K562 (cell line): ENCODE measurements at regions not wholly inside any gene's neighbourhood (a gene's known extent, or its start where the extent isn't known, plus 50 kb on each side); places are given as distances from the start of the nearest gene placed in this dataset.

Experiments used
- ATAC-seq: fragments of 200-7000 bp; cut with Tn5 transposase; 3 replicates; pipeline ENCODE4 v1.9.1; 2020; ENCODE audit warnings: moderate library complexity
- BruUV-seq: library from RNA; stranded (reverse); fragments of 400-500 nt; replicated peaks from 2 replicates; lab custom pipeline; 2021; lab: Mats Ljungman, UMichigan
- CTCF ChIA-PET: fragments of 300-600 bp; formaldehyde crosslinking; extraction: SDS; loops from one replicate; lab custom pipeline; 2021; ENCODE audit warnings: low intra/inter-chr PET ratio; lab: Yijun Ruan, JAX
- POLR2A ChIA-PET: fragments of 300-600, 350-650 bp; sonication (Branson Sonifier 250); formaldehyde crosslinking; extraction: SDS; loops from one replicate; lab custom pipeline; 2021; ENCODE audit warnings: antibody characterized with exemption, inconsistent platforms; lab: Yijun Ruan, JAX
- DNase-seq, 4 experiments: peaks; one replicate each; pipeline versions ENCODE4 v3.0.0 to v3.0.0-alpha.2; 2011 to 2018; ENCODE audit warnings: low spot score in 3 of 4, mixed read lengths in 3 of 4; ENCODE audit errors: extremely low read depth in 1 of 4
- FAIRE-seq: peaks from 2 replicates; lab custom pipeline; 2011; peaks lifted over from hg19 to GRCh38; lab: Jason Lieb, UNC
- H2AFZ ChIP-seq: 2 replicates; pipeline ENCODE4 v1.6.0; 2011; ENCODE audit warnings: low read depth, low read length, control low read depth, inconsistent platforms
- H3K27ac ChIP-seq: fragments of 200-600 bp; 3 replicates; pipeline ENCODE4 v1.8.0; 2011; ENCODE audit warnings: low read depth, mild to moderate bottlenecking, control low read depth, inconsistent platforms, low read length, moderate library complexity, mixed read lengths; ENCODE audit errors: extremely low read depth
- H3K27me3 ChIP-seq, 2 experiments: fragments of 300-600 bp in 1 of 2; 2 replicates in 1 of 2; 3 replicates in 1 of 2; pipeline versions ENCODE4 v1.6.0 to v1.8.0; 2011; ENCODE audit warnings: inconsistent platforms in 2 of 2, low read length in 2 of 2, mild to moderate bottlenecking in 1 of 2, mixed read lengths in 1 of 2, moderate library complexity in 1 of 2; ENCODE audit not compliant: control insufficient read depth in 2 of 2, insufficient read depth in 2 of 2
- H3K36me3 ChIP-seq: fragments of 300-600 bp; 3 replicates; pipeline ENCODE4 v1.8.0; 2011; ENCODE audit warnings: mild to moderate bottlenecking, low read length, inconsistent platforms; ENCODE audit not compliant: control insufficient read depth, insufficient read depth
- H3K4me1 ChIP-seq, 2 experiments: fragments of 200-600 bp in 1 of 2; replicated peaks in 1 of 2; 2 replicates in 1 of 2; 3 replicates in 1 of 2; pipeline versions ENCODE4 v1.5.1 to v1.8.0; 2011; ENCODE audit warnings: inconsistent platforms in 2 of 2, low read length in 2 of 2, mild to moderate bottlenecking in 1 of 2, mixed read lengths in 1 of 2, moderate library complexity in 1 of 2; ENCODE audit not compliant: control insufficient read depth in 2 of 2, insufficient read depth in 2 of 2
- H3K4me2 ChIP-seq: 2 replicates; pipeline ENCODE4 v1.6.1; 2011; ENCODE audit warnings: low read length, control low read depth, inconsistent platforms, mixed read lengths; ENCODE audit not compliant: insufficient read depth
- H3K4me3 ChIP-seq: fragments of 200-600 bp; sonication (generic), shearing (Covaris generic); 2 replicates; pipeline ENCODE4 v1.5.1; 2016; ENCODE audit warnings: control low read depth, inconsistent platforms
- H3K79me2 ChIP-seq: fragments of 200-600 bp; 3 replicates; pipeline ENCODE4 v1.8.0; 2011; ENCODE audit warnings: low read length, inconsistent platforms; ENCODE audit not compliant: control insufficient read depth, insufficient read depth
- H3K9ac ChIP-seq, 2 experiments: 2 replicates each; pipeline versions ENCODE4 v1.6.0 to v1.6.1; 2011; ENCODE audit warnings: low read depth in 2 of 2, low read length in 2 of 2, control low read depth in 1 of 2, inconsistent platforms in 1 of 2, mild to moderate bottlenecking in 1 of 2, mixed read lengths in 1 of 2; ENCODE audit not compliant: insufficient read depth in 1 of 2
- H3K9me1 ChIP-seq: one replicate; pipeline ENCODE4 v1.6.0; 2011; ENCODE audit warnings: inconsistent platforms, mild to moderate bottlenecking, low read length, moderate library complexity; ENCODE audit not compliant: control insufficient read depth, insufficient read depth
- H3K9me3 ChIP-seq: replicated peaks from 2 replicates; pipeline ENCODE4 v1.5.1; 2011; ENCODE audit warnings: low read depth, low read length, inconsistent platforms; ENCODE audit not compliant: control insufficient read depth, insufficient read depth
- H4K20me1 ChIP-seq: replicated peaks from 2 replicates; pipeline ENCODE4 v1.6.1; 2011; ENCODE audit warnings: low read length, inconsistent platforms, mixed read lengths; ENCODE audit not compliant: control insufficient read depth, insufficient read depth
- CSDE1 ChIP-seq, 2 experiments: fragments of 450-650 bp; IDR thresholded peaks; 2 replicates each; pipeline ENCODE4 v1.6.1; 2016; ENCODE audit warnings: mild to moderate bottlenecking in 1 of 2
- ELF2 ChIP-seq: fragments of 250-450 bp; sonication (Bioruptor Pico); IDR thresholded peaks from 2 replicates; pipeline ENCODE4 v1.5.0; 2021; ENCODE audit warnings: mild to moderate bottlenecking
- EP400 ChIP-seq: fragments of 450-650 bp; IDR thresholded peaks from 2 replicates; pipeline ENCODE4 v1.6.1; 2017; ENCODE audit warnings: antibody characterized with exemption, mild to moderate bottlenecking, moderate library complexity
- FOSL1 ChIP-seq: fragments of 200-800 bp; sonication (Bioruptor generic); conservative IDR thresholded peaks from 2 replicates; pipeline ENCODE4 v1.6.1; 2016; ENCODE audit warnings: missing genetic modification characterization, missing compliant biosample characterization
- LARP7 ChIP-seq: fragments of 450-650 bp; IDR thresholded peaks from 2 replicates; pipeline ENCODE4 v1.6.1; 2016
- MTA3 ChIP-seq: fragments of 450-650 bp; formaldehyde crosslinking; IDR thresholded peaks from 2 replicates; pipeline ENCODE4 v1.6.1; 2017; ENCODE audit warnings: mild to moderate bottlenecking, borderline replicate concordance
- NCOA4 ChIP-seq: fragments of 450-650 bp; IDR thresholded peaks from 2 replicates; pipeline ENCODE4 v1.6.1; 2018; ENCODE audit warnings: mild to moderate bottlenecking; ENCODE audit not compliant: partially characterized antibody
- OTX1 ChIP-seq: fragments of 450-650 bp; formaldehyde crosslinking; IDR thresholded peaks from 2 replicates; pipeline ENCODE4 v1.4.0; 2022; ENCODE audit warnings: mild to moderate bottlenecking
- POLR2AphosphoS2 ChIP-seq: IDR thresholded peaks from 2 replicates; pipeline ENCODE4 v1.6.1; 2012; ENCODE audit warnings: low read length, improper control_type of control experiment
- SMAD1 ChIP-seq: fragments of 150-350 bp; IDR thresholded peaks from 2 replicates; pipeline ENCODE4 v1.6.1; 2014; ENCODE audit warnings: low read length, low read depth; ENCODE audit not compliant: partially characterized antibody
- SMAD2 ChIP-seq: fragments of 150-350 bp; IDR thresholded peaks from 2 replicates; pipeline ENCODE4 v1.6.1; 2014; ENCODE audit warnings: low read depth, mild to moderate bottlenecking, low read length
- SMARCE1 ChIP-seq: fragments of 450-650 bp; IDR thresholded peaks from 2 replicates; pipeline ENCODE4 v1.7.1; 2016; ENCODE audit warnings: mild to moderate bottlenecking
- SREBF2 ChIP-seq: sonication (generic); formaldehyde crosslinking; IDR thresholded peaks from 2 replicates; pipeline ENCODE4 v1.4.0; 2020; ENCODE audit warnings: mild to moderate bottlenecking, missing genetic modification reagents
- STAG1 ChIP-seq: sonication (generic); formaldehyde crosslinking; IDR thresholded peaks from 2 replicates; pipeline ENCODE4 v1.5.0; 2020; ENCODE audit warnings: missing genetic modification reagents, borderline replicate concordance
- ZNF121 ChIP-seq: sonication (generic); formaldehyde crosslinking; conservative IDR thresholded peaks from 2 replicates; pipeline ENCODE4 v1.8.0; 2022; ENCODE audit warnings: missing genetic modification reagents
- ZNF444 ChIP-seq: fragments of 250-450 bp; sonication (Bioruptor Pico); IDR thresholded peaks from 2 replicates; pipeline ENCODE4 v1.4.0; 2020; ENCODE audit warnings: mild to moderate bottlenecking, moderate library complexity
- WGBS: fragments of 100-300 bp; shearing (Covaris generic); methylation state at CpG from one replicate; pipeline ENCODE4 v1.1.6; 2016; ENCODE audit warnings: low coverage, mixed read lengths; ENCODE audit not compliant: insufficient coverage; ENCODE audit errors: missing lambda C conversion rate; 5-methylcytosine and 5-hydroxymethylcytosine counted together
- in situ Hi-C: fragments of 300-500 bp; cut with MboI; formaldehyde crosslinking; loops from 4 replicates; pipeline ENCODE4 v1.15.0; 2018; ENCODE audit warnings: inconsistent platforms, mixed read lengths
- intact Hi-C: fragments of 100-400 bp; cut with micrococcal nuclease; formaldehyde crosslinking; loops from 2 replicates; pipeline ENCODE4 v1.14.2; 2022
- TF ChIP-seq, protein P1 (sequence below): fragments of 450-650 bp; IDR thresholded peaks from 2 replicates; pipeline ENCODE4 v1.6.1; 2017; ENCODE audit warnings: mild to moderate bottlenecking, moderate library complexity
- TF ChIP-seq, protein P2 (sequence below): fragments of 250-450 bp; sonication (Bioruptor Pico); IDR thresholded peaks from 2 replicates; pipeline ENCODE4 v1.4.0; 2020; ENCODE audit warnings: borderline replicate concordance

DNA sequence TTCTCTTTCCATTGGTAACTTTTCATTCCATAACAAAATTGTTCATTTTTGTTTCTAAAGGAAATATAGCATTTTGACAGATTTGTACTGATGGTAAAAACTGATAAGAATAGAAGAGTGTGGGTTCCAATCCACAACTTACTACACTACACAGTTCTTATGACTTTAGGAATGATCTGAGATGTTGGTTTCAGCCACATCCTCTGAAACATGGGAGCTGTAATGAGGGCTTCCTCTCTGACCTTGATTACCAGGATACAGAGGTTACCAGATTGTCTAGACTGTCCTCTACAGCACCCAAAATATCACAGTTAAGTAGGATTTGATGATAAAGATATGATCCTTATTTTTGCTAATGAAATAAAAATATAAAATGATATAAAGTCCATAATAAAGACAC lies 1184.6 kb downstream of the FLRT2 start:
- ATAC-seq: no peak
- FAIRE-seq: no peak
- Histone ChIP-seq H3K9me3 (no peaks in the 10 kb centered on the region), H2AFZ (no peak overlapping the region), H3K27ac (no peak overlapping the region), H4K20me1 (no peaks in the 10 kb centered on the region), H3K9ac (no peak overlapping the region), H3K9me1 (no peaks in the 10 kb centered on the region), H3K36me3 (no peaks in the 10 kb centered on the region), H3K4me1 (no peaks in the 10 kb centered on the region), H3K79me2 (no peaks in the 10 kb centered on the region), H3K4me2 (no peak overlapping the region), H3K4me3 (no peak overlapping the region), H3K27me3 (no peaks in the 10 kb centered on the region)
- ChIA-PET CTCF (no interaction called here), POLR2A (interaction anchor here (0.6 kb wide), 1 partner anchor 480 kb away, joined by 3 read pairs; no protein-coding TSS in a partner anchor)
- BruUV-seq: no TSS peak
- no peak for DNase-seq
- in situ Hi-C loops: no loop called here
- intact Hi-C loops: no loop called here
- TF ChIP-seq ZNF121 (CRISPR knock-in tag): no peak
- TF ChIP-seq SREBF2 (CRISPR knock-in tag): no peak
- TF ChIP-seq CSDE1 (IDR thresholded peaks at IDR 0.05): no peak
- TF ChIP-seq LARP7: no peak
- TF ChIP-seq ZNF444: no peak
- TF ChIP-seq FOSL1 (tag): no peak
- TF ChIP-seq SMAD1: no peak

DNA sequence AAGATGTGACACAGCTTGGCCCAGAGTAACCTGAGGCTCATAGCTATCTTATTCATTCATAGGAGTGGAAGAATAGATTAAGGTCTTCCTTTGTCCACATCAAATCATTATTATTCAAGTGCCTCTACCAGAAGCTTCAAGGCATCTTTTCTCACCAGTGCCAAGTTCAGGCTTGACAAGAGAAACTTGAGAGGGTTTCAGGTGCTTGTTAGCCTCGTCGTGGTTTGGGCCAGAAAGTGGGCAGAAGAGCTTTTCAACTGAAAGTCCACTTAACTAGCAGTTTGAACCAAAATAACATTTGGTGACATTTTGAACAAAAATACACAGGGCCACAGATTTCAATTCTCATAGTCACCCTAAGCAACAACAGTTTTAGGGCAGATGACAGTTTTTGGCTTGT lies 1184.2 kb downstream of the FLRT2 start:
- FAIRE-seq (no peak), ATAC-seq (no peak), DNase-seq (no peak)
- Histone ChIP-seq H4K20me1 (no peaks in the 10 kb centered on the region), H3K4me3 (no peak overlapping the region), H3K9me1 (no peaks in the 10 kb centered on the region), H3K4me1 (no peaks in the 10 kb centered on the region), H3K27ac (no peak overlapping the region), H2AFZ (no peak overlapping the region), H3K79me2 (no peaks in the 10 kb centered on the region), H3K27me3 (no peaks in the 10 kb centered on the region), H3K4me2 (no peak overlapping the region), H3K36me3 (no peaks in the 10 kb centered on the region), H3K9ac (no peak overlapping the region), H3K9me3 (no peaks in the 10 kb centered on the region)
- no CpG with 5 or more reads among the region's 2 CpGs for WGBS
- POLR2A ChIA-PET: interaction anchor here (0.6 kb wide), 1 partner anchor 479 kb away, joined by 3 read pairs; no protein-coding TSS in a partner anchor
- in situ Hi-C loops: no loop called here
- intact Hi-C loops: no loop called here
- CTCF ChIA-PET: no interaction called here
- BruUV-seq: no TSS peak
- TF ChIP-seq, protein P1, sequence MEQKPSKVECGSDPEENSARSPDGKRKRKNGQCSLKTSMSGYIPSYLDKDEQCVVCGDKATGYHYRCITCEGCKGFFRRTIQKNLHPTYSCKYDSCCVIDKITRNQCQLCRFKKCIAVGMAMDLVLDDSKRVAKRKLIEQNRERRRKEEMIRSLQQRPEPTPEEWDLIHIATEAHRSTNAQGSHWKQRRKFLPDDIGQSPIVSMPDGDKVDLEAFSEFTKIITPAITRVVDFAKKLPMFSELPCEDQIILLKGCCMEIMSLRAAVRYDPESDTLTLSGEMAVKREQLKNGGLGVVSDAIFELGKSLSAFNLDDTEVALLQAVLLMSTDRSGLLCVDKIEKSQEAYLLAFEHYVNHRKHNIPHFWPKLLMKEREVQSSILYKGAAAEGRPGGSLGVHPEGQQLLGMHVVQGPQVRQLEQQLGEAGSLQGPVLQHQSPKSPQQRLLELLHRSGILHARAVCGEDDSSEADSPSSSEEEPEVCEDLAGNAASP: no peak
- TF ChIP-seq NCOA4 (no peak), MTA3 (no peak), SMAD2 (no peak), STAG1 (no peak), ELF2 (no peak), POLR2AphosphoS2 (no peak), EP400 (no peak), SMARCE1 (no peak), OTX1 (CRISPR knock-in tag) (no peak)
- TF ChIP-seq, protein P2, sequence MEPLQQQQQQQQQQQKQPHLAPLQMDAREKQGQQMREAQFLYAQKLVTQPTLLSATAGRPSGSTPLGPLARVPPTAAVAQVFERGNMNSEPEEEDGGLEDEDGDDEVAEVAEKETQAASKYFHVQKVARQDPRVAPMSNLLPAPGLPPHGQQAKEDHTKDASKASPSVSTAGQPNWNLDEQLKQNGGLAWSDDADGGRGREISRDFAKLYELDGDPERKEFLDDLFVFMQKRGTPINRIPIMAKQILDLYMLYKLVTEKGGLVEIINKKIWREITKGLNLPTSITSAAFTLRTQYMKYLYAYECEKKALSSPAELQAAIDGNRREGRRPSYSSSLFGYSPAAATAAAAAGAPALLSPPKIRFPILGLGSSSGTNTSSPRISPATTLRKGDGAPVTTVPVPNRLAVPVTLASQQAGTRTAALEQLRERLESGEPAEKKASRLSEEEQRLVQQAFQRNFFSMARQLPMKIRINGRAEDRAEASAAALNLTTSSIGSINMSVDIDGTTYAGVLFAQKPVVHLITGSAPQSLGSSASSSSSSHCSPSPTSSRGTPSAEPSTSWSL (CRISPR knock-in tag): no peak
